MM.1S (cell line): ENCODE measurements at regions not wholly inside any gene's neighbourhood (a gene's known extent, or its start where the extent isn't known, plus 50 kb on each side); places are given as distances from the start of the nearest gene placed in this dataset.

ENCODE experiments used
- CTCF ChIP-seq: fragments of 300-600 bp; sonication (generic); IDR thresholded peaks from 2 replicates; pipeline ENCODE4 v1.5.1; 2016; ENCODE audit warnings: antibody characterized with exemption, low read length, mixed read lengths
- EZH2 ChIP-seq: fragments of 300-600 bp; sonication (generic); optimal IDR thresholded peaks from 2 replicates; pipeline ENCODE3; 2017; ENCODE audit warnings: low read depth, mild to moderate bottlenecking, antibody characterized with exemption, low read length, mixed read lengths
- EZH2phosphoT487 ChIP-seq: fragments of 300-600 bp; sonication (generic); IDR thresholded peaks from 2 replicates; pipeline ENCODE4 v1.6.1; 2018; ENCODE audit warnings: antibody characterized with exemption, low read length

GRCh38 chr6:119735530-119735929 is 386.0 kb upstream of the MAN1A1 start:
- TF ChIP-seq CTCF (no peak), EZH2 (no peak), EZH2phosphoT487 (no peak)
